AG04450 (cell line): ENCODE measurements at regions not wholly inside any gene's neighbourhood (a gene's known extent, or its start where the extent isn't known, plus 50 kb on each side); places are given as distances from the start of the nearest gene placed in this dataset.
A peak's percentile ranks its signal among the peaks of the same experiment; 100 is the strongest.
"Not testable (repeated sequence)": the region's sequence is repeated elsewhere in the genome, so short reads cannot be mapped to it uniquely, and the experiment has no call there.

Source experiments
- CTCF ChIA-PET: fragments of 300-600, 350-600 bp; formaldehyde crosslinking; extraction: SDS; loops from one replicate; lab custom pipeline; 2022; ENCODE audit warnings: antibody characterized with exemption, inconsistent platforms; lab: Charles Lee
- POLR2A ChIA-PET: fragments of 350-600 bp; formaldehyde crosslinking; extraction: SDS; loops from one replicate; lab custom pipeline; 2021; ENCODE audit warnings: antibody characterized with exemption, inconsistent platforms; lab: Yijun Ruan, JAX
- DNase-seq: peaks from one replicate; pipeline ENCODE4 v3.0.0-alpha.2; 2011; ENCODE audit warnings: low read depth, low spot score
- H3K27ac ChIP-seq: one replicate; pipeline ENCODE4 v1.5.1; 2012; ENCODE audit warnings: low read depth, low read length, control low read depth
- H3K27me3 ChIP-seq: one replicate; pipeline ENCODE4 v1.6.0; 2012; ENCODE audit warnings: low read length; ENCODE audit not compliant: control insufficient read depth, insufficient read depth
- H3K4me3 ChIP-seq: 2 replicates; pipeline ENCODE4 v1.5.1; 2011; ENCODE audit warnings: mild to moderate bottlenecking, low read depth, low read length, control low read depth
- H3K9me3 ChIP-seq: 2 replicates; pipeline ENCODE4 v1.5.1; 2012; ENCODE audit warnings: low read length; ENCODE audit not compliant: control insufficient read depth, insufficient read depth
- CTCF ChIP-seq: IDR thresholded peaks from 2 replicates; pipeline ENCODE4 v1.5.1; 2011; ENCODE audit warnings: low read depth, low read length, control low read depth, inconsistent platforms

- ChIA-PET POLR2A (no interaction called here), CTCF (no interaction called here)
- H3K27me3 ChIP-seq, result no peaks in the 10 kb centered on the region
- H3K27ac ChIP-seq, result no peak overlapping the region
- DNase-seq, result no peak
- no peak overlapping the region for H3K4me3 ChIP-seq
- H3K9me3 ChIP-seq, result no peaks in the 10 kb centered on the region
- TF ChIP-seq CTCF, result no peak
These were observed 121.0 kb downstream of the FEM1C start for GRCh38 chr5:115423541-115423940.

GRCh38 chr5:115423051-115423450 is 121.5 kb downstream of the FEM1C start:
- no peaks in the 10 kb centered on the region for H3K9me3 ChIP-seq
- no peak for DNase-seq
- no peak overlapping the region for H3K27ac ChIP-seq
- no peak overlapping the region for H3K4me3 ChIP-seq
- ChIA-PET POLR2A (interaction anchor here (0.7 kb wide), 1 partner anchor 9 kb away, joined by 3 read pairs; no protein-coding TSS in a partner anchor), CTCF (no interaction called here)
- no peaks in the 10 kb centered on the region for H3K27me3 ChIP-seq
- TF ChIP-seq CTCF, result no peak

GRCh38 chr5:115420812-115421211 is 123.8 kb downstream of the FEM1C start:
- H3K4me3 ChIP-seq, DNase-seq, POLR2A ChIA-PET, H3K27ac ChIP-seq, H3K27me3 ChIP-seq, H3K9me3 ChIP-seq: not testable (repeated sequence)
- CTCF ChIA-PET, result interaction anchor here (0.7 to 1.3 kb wide), 2 partner anchors 112 to 164 kb away, joined by 4 read pairs; no protein-coding TSS in a partner anchor

- Histone ChIP-seq H3K9me3 (no peaks in the 10 kb centered on the region), H3K27ac (peak overlapping the region; percentile 77), H3K4me3 (no peak overlapping the region), H3K27me3 (no peaks in the 10 kb centered on the region)
- no peak for TF ChIP-seq CTCF
- ChIA-PET CTCF (interaction anchor here (0.7 to 1.3 kb wide), 3 partner anchors 43 to 124 kb away, joined by 3 to 4 read pairs (median 3); partner anchors contain the start of gene FEM1C), POLR2A (interaction anchor here (0.6 kb wide), 1 partner anchor 124 kb away, joined by 3 read pairs; no protein-coding TSS in a partner anchor)
- peak; percentile 85 for DNase-seq
These were observed 123.6 kb upstream of the CCDC112 start for GRCh38 chr5:115419846-115420585.

GRCh38 chr5:115418788-115419187 is 122.3 kb upstream of the CCDC112 start:
- POLR2A ChIA-PET, result no interaction called here

More at GRCh38 chr5:115418788-115419187, 122.3 kb upstream of the CCDC112 start:
- Histone ChIP-seq H3K4me3 (no peak overlapping the region), H3K27me3 (no peaks in the 10 kb centered on the region), H3K9me3 (no peaks in the 10 kb centered on the region), H3K27ac (no peak overlapping the region)
- CTCF ChIA-PET, result no interaction called here
- no peak for DNase-seq
- TF ChIP-seq CTCF, result no peak
